ENCODE measurements at regions not wholly inside any gene's neighbourhood (a gene's known extent, or its start where the extent isn't known, plus 50 kb on each side); places are given as distances from the start of the nearest gene placed in this dataset.

DNA sequence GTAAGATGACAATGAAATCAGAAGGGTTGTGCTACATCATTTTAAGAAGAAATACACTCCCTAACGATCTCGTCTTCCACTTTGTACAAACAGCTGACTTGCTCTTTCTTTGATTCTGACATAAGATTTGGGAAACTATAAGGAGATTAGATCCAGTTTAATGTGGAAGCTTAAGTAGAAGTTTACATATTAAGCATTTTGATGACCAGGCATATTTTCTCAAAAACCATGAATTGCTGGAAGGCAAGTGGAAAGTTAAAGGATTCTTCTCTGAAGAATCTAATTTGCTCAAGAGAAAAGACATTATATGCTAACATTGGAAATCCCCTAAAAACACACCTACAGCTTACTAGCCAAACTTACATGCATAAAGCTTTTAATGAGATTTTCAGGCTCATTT is 531.9 kb upstream of the PTPRD start:
- TF ChIP-seq POLR2A (IDR thresholded peaks at IDR 0.05; ENCODE audit: low read length) (no peak), RAD21 (conservative IDR thresholded peaks at IDR 0.05 in 1 of 2, IDR thresholded peaks at IDR 0.05 in 1 of 2) (no peak), JUNB (IDR thresholded peaks at IDR 0.05) (no peak), ESRRA (IDR thresholded peaks at IDR 0.05; ENCODE audit: borderline replicate concordance, low read length) (no peak), RNF2 (IDR thresholded peaks at IDR 0.05; ENCODE audit: borderline replicate concordance, low read depth) (no peak), FOSB (CRISPR knock-in tag; IDR thresholded peaks at IDR 0.05) (no peak), SREBF2 (IDR thresholded peaks at IDR 0.05) (no peak), EHMT2 (IDR thresholded peaks at IDR 0.05; ENCODE audit: low read depth) (no peak), HDAC2 (IDR thresholded peaks at IDR 0.05) (no peak), EP300 (IDR thresholded peaks at IDR 0.05) (no peak)
- TF ChIP-seq, protein P1, sequence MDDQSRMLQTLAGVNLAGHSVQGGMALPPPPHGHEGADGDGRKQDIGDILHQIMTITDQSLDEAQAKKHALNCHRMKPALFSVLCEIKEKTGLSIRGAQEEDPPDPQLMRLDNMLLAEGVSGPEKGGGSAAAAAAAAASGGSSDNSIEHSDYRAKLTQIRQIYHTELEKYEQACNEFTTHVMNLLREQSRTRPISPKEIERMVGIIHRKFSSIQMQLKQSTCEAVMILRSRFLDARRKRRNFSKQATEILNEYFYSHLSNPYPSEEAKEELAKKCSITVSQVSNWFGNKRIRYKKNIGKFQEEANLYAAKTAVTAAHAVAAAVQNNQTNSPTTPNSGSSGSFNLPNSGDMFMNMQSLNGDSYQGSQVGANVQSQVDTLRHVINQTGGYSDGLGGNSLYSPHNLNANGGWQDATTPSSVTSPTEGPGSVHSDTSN (IDR thresholded peaks at IDR 0.05) = no peak
- TF ChIP-seq, protein P2, sequence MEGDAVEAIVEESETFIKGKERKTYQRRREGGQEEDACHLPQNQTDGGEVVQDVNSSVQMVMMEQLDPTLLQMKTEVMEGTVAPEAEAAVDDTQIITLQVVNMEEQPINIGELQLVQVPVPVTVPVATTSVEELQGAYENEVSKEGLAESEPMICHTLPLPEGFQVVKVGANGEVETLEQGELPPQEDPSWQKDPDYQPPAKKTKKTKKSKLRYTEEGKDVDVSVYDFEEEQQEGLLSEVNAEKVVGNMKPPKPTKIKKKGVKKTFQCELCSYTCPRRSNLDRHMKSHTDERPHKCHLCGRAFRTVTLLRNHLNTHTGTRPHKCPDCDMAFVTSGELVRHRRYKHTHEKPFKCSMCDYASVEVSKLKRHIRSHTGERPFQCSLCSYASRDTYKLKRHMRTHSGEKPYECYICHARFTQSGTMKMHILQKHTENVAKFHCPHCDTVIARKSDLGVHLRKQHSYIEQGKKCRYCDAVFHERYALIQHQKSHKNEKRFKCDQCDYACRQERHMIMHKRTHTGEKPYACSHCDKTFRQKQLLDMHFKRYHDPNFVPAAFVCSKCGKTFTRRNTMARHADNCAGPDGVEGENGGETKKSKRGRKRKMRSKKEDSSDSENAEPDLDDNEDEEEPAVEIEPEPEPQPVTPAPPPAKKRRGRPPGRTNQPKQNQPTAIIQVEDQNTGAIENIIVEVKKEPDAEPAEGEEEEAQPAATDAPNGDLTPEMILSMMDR (IDR thresholded peaks at IDR 0.05) = no peak
- TF ChIP-seq, protein P3, sequence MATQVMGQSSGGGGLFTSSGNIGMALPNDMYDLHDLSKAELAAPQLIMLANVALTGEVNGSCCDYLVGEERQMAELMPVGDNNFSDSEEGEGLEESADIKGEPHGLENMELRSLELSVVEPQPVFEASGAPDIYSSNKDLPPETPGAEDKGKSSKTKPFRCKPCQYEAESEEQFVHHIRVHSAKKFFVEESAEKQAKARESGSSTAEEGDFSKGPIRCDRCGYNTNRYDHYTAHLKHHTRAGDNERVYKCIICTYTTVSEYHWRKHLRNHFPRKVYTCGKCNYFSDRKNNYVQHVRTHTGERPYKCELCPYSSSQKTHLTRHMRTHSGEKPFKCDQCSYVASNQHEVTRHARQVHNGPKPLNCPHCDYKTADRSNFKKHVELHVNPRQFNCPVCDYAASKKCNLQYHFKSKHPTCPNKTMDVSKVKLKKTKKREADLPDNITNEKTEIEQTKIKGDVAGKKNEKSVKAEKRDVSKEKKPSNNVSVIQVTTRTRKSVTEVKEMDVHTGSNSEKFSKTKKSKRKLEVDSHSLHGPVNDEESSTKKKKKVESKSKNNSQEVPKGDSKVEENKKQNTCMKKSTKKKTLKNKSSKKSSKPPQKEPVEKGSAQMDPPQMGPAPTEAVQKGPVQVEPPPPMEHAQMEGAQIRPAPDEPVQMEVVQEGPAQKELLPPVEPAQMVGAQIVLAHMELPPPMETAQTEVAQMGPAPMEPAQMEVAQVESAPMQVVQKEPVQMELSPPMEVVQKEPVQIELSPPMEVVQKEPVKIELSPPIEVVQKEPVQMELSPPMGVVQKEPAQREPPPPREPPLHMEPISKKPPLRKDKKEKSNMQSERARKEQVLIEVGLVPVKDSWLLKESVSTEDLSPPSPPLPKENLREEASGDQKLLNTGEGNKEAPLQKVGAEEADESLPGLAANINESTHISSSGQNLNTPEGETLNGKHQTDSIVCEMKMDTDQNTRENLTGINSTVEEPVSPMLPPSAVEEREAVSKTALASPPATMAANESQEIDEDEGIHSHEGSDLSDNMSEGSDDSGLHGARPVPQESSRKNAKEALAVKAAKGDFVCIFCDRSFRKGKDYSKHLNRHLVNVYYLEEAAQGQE (IDR thresholded peaks at IDR 0.05) = no peak

Data from A549 (cell line).